Stimulated activated effector memory CD8-positive, alpha-beta T cell treated with anti-CD3 and anti-CD28 coated beads, Interleukin-12 subunit alpha, Interleukin-12 subunit beta, amount 100 ng/mL, for 72 hours (primary cell): ENCODE measurements at regions not wholly inside any gene's neighbourhood (a gene's known extent, or its start where the extent isn't known, plus 50 kb on each side); places are given as distances from the start of the nearest gene placed in this dataset.
A peak's percentile ranks its signal among the peaks of the same experiment; 100 is the strongest.

Experiments
- ATAC-seq: fragments of 150-1000 bp; cut with Tn5 transposase; 2 replicates; pipeline ENCODE4 v1.10.0; 2021
- DNase-seq, 2 donors: peaks; one replicate each; pipeline ENCODE4 v3.0.0; 2021 to 2022; ENCODE audit warnings: low spot score in 2 of 2
- H3K27ac Mint-ChIP-seq: one replicate; pipeline ENCODE4 v1.8.0; 2022; ENCODE audit warnings: mild to moderate bottlenecking, mixed read lengths
- H3K36me3 Mint-ChIP-seq: one replicate; pipeline ENCODE4 v1.8.0; 2022; ENCODE audit warnings: mild to moderate bottlenecking, mixed read lengths
- H3K4me1 Mint-ChIP-seq: one replicate; pipeline ENCODE4 v1.8.0; 2022; ENCODE audit warnings: mixed read lengths
- H3K4me3 Mint-ChIP-seq: one replicate; pipeline ENCODE4 v1.8.0; 2022; ENCODE audit warnings: mild to moderate bottlenecking, mixed read lengths
- H3K9me3 Mint-ChIP-seq: one replicate; pipeline ENCODE4 v1.8.0; 2022; ENCODE audit warnings: mixed read lengths

DNA sequence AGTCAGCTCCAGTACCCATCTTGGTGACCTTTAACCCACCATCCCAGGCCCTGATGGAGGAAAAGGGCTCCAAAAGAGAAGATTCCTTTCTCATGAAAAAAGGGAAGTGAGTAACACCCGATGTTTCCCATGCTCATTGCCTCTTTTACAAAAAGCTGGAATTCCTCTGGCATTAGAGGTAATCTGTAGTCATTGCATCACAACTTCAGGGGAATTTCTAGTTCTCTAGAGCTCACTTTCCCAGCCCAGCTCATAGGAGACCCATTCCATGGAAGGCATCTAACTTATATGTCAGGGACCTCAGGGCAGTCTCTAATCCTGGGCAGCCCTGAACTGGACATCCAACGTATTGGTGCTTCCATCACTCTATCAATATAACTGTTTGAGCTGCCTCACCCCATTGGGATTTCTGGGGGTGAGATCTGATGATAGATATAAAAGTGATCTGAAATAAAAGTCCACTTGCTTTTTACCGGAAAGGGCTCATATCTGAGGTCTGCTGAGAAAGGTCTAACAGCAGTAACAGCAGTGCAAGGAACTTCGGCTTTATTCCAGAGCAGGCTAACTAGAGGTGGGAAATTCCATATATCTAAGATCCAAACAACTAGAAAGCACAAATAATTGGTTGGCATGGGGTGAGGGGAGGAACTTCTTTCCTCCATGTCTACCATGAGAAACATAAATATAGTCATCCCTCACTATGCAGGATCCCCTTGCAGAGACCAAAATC is 106.1 kb downstream of the ETAA1 start:
- Mint-ChIP-seq H3K27ac (no peak overlapping the region), H3K4me3 (no peak overlapping the region)
- ATAC-seq, result peak; percentile 26

GRCh38 chr2:67510745-67511144 is 113.6 kb downstream of the ETAA1 start:
- Mint-ChIP-seq H3K9me3 (peaks cover 4% of the 10 kb centered on the region), H3K4me3 (no peak overlapping the region), H3K36me3 (no peaks in the 10 kb centered on the region), H3K4me1 (no peaks in the 10 kb centered on the region), H3K27ac (no peak overlapping the region)
- ATAC-seq, result no peak
- no peak for DNase-seq

More for the DNA sequence above, 106.1 kb downstream of the ETAA1 start:
- Mint-ChIP-seq H3K9me3 (peaks cover 4% of the 10 kb centered on the region), H3K36me3 (no peaks in the 10 kb centered on the region), H3K4me1 (no peaks in the 10 kb centered on the region)
- no peak for DNase-seq

DNA sequence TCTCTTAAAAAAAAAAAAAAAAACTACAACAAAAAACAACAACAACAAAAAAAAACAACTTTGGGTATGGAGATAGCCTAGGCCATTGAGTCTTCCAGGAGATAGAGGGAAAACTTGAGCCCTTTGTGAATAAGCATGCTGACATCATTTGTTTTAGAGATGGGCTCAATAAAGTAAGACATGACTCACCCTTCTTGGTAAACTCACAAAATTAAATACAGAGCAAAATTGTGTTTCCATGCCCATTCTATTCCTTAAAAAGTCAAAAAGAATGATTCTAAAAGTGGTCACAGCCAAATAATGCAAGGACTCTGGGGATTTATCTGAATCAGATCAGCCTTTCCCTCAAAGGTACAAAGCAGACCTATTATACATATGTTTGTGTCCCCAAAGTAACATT is 117.4 kb downstream of the ETAA1 start:
- Mint-ChIP-seq H3K4me3 (no peak overlapping the region), H3K27ac (no peak overlapping the region), H3K36me3 (no peaks in the 10 kb centered on the region), H3K4me1 (no peaks in the 10 kb centered on the region), H3K9me3 (no peaks in the 10 kb centered on the region)
- ATAC-seq, result no peak
- no peak for DNase-seq

- H3K4me3 Mint-ChIP-seq, result no peak overlapping the region
- ATAC-seq (no peak), DNase-seq (no peak)
- no peaks in the 10 kb centered on the region for H3K9me3 Mint-ChIP-seq
- H3K36me3 Mint-ChIP-seq, result no peaks in the 10 kb centered on the region
- H3K27ac Mint-ChIP-seq, result no peak overlapping the region
- H3K4me1 Mint-ChIP-seq, result no peaks in the 10 kb centered on the region
Measured at GRCh38 chr2:67515056-67515455, 117.9 kb downstream of the ETAA1 start.

- Mint-ChIP-seq H3K9me3 (no peaks in the 10 kb centered on the region), H3K4me3 (no peak overlapping the region), H3K27ac (no peak overlapping the region)
Measured at GRCh38 chr2:67515538-67515937, 118.4 kb downstream of the ETAA1 start.

GRCh38 chr2:67516362-67516761 is 119.2 kb downstream of the ETAA1 start:
- no peaks in the 10 kb centered on the region for H3K4me1 Mint-ChIP-seq
- no peak for ATAC-seq
- no peak overlapping the region for H3K27ac Mint-ChIP-seq
- no peaks in the 10 kb centered on the region for H3K36me3 Mint-ChIP-seq
- no peak overlapping the region for H3K4me3 Mint-ChIP-seq
- no peaks in the 10 kb centered on the region for H3K9me3 Mint-ChIP-seq
- DNase-seq, result no peak

More at GRCh38 chr2:67515538-67515937, 118.4 kb downstream of the ETAA1 start:
- ATAC-seq (no peak), DNase-seq (no peak)
- Mint-ChIP-seq H3K36me3 (no peaks in the 10 kb centered on the region), H3K4me1 (no peaks in the 10 kb centered on the region)

- Mint-ChIP-seq H3K4me1 (no peaks in the 10 kb centered on the region), H3K27ac (no peak overlapping the region), H3K36me3 (no peaks in the 10 kb centered on the region), H3K9me3 (no peaks in the 10 kb centered on the region), H3K4me3 (no peak overlapping the region)
- DNase-seq (no peak), ATAC-seq (no peak)
Measured at GRCh38 chr2:67516899-67517530, 119.9 kb downstream of the ETAA1 start.

- ATAC-seq (no peak), DNase-seq (no peak)
Measured at GRCh38 chr2:67522148-67522547, 125.0 kb downstream of the ETAA1 start.

GRCh38 chr2:67524213-67524612 is 127.1 kb downstream of the ETAA1 start:
- ATAC-seq, result no peak
- H3K27ac Mint-ChIP-seq, result no peak overlapping the region
- no peaks in the 10 kb centered on the region for H3K36me3 Mint-ChIP-seq
- H3K4me1 Mint-ChIP-seq, result no peaks in the 10 kb centered on the region
- DNase-seq, result no peak
- no peaks in the 10 kb centered on the region for H3K9me3 Mint-ChIP-seq
- H3K4me3 Mint-ChIP-seq, result no peak overlapping the region

More at GRCh38 chr2:67522148-67522547, 125.0 kb downstream of the ETAA1 start:
- H3K4me1 Mint-ChIP-seq, result no peaks in the 10 kb centered on the region
- H3K36me3 Mint-ChIP-seq, result no peaks in the 10 kb centered on the region
- no peak overlapping the region for H3K4me3 Mint-ChIP-seq
- no peaks in the 10 kb centered on the region for H3K9me3 Mint-ChIP-seq
- no peak overlapping the region for H3K27ac Mint-ChIP-seq

DNA sequence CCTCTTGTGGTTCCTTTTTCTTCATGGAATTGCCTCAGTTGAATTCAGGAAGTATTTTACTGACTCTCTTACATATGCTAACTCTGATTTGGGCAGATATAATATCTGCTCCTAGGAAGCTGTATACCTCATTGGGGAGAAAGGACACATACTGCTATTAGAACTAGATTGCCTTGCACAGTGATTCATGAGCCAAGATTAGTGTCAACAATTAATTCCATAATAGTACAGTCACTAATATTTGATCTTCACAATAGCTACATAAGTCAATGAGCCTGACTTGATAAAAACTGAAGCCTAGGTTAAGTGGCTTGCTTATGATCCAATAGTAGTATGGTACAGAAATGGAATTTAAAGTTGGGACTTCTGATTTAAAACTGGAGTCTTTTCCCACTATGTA is 127.6 kb downstream of the ETAA1 start:
- Mint-ChIP-seq H3K4me3 (no peak overlapping the region), H3K36me3 (no peaks in the 10 kb centered on the region), H3K27ac (no peak overlapping the region), H3K4me1 (no peaks in the 10 kb centered on the region), H3K9me3 (no peaks in the 10 kb centered on the region)
- no peak for ATAC-seq
- no peak for DNase-seq

GRCh38 chr2:67526283-67526682 is 129.2 kb downstream of the ETAA1 start:
- ATAC-seq, result no peak

GRCh38 chr2:67528320-67528719 is 131.2 kb downstream of the ETAA1 start:
- no peaks in the 10 kb centered on the region for H3K9me3 Mint-ChIP-seq
- H3K27ac Mint-ChIP-seq, result no peak overlapping the region
- no peaks in the 10 kb centered on the region for H3K36me3 Mint-ChIP-seq
- no peaks in the 10 kb centered on the region for H3K4me1 Mint-ChIP-seq
- ATAC-seq (no peak), DNase-seq (no peak)
- H3K4me3 Mint-ChIP-seq, result no peak overlapping the region

More at GRCh38 chr2:67526283-67526682, 129.2 kb downstream of the ETAA1 start:
- no peak for DNase-seq
- Mint-ChIP-seq H3K36me3 (no peaks in the 10 kb centered on the region), H3K9me3 (no peaks in the 10 kb centered on the region), H3K4me3 (no peak overlapping the region), H3K27ac (no peak overlapping the region), H3K4me1 (no peaks in the 10 kb centered on the region)

GRCh38 chr2:67532387-67532786 is 135.3 kb downstream of the ETAA1 start:
- Mint-ChIP-seq H3K27ac (no peak overlapping the region), H3K36me3 (no peaks in the 10 kb centered on the region), H3K4me1 (no peaks in the 10 kb centered on the region), H3K9me3 (peaks cover 3% of the 10 kb centered on the region), H3K4me3 (no peak overlapping the region)
- no peak for DNase-seq
- no peak for ATAC-seq

DNA sequence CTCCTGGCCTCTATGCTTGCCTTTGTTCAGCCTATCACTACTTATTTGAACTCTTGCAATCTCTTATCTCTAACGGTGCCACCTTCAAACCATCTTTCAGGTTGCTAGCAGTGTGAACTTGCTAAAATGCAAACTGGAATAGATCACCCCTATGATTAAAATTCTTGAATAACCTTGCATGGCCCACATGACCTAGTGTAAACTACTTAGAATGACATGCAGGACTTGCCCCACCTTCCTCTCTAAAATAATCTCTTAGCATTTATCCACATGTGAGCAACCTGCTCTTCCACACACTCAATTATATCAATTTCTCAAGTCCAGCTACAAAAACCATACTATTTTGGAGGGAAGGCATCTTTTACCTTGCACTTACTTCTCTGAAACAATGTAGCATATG is 137.6 kb downstream of the ETAA1 start:
- Mint-ChIP-seq H3K4me1 (no peaks in the 10 kb centered on the region), H3K27ac (no peak overlapping the region), H3K4me3 (no peak overlapping the region), H3K36me3 (no peaks in the 10 kb centered on the region), H3K9me3 (peaks cover 6% of the 10 kb centered on the region)
- DNase-seq (no peak), ATAC-seq (no peak)

DNA sequence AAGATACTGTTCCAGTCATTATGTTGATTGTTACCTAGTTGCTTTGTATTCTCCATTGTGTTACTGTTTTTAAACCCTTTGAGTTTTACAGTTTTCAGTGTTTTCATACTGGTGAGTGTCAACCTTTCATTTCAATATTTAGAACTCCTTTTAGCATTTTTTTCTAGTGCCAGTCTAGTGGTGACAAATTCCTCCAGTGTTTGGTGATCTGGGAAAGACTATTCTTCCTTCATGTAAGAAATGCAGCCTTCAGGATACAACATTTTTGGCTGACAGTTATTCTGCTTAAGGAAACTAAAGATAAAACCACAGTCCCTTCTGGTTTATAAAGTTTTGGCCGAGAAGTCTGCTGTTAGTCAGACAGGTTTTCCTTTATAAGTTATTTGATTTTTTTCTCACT is 143.8 kb downstream of the ETAA1 start:
- Mint-ChIP-seq H3K27ac (no peak overlapping the region), H3K4me3 (no peak overlapping the region), H3K9me3 (peaks cover 6% of the 10 kb centered on the region), H3K4me1 (no peaks in the 10 kb centered on the region), H3K36me3 (no peaks in the 10 kb centered on the region)
- ATAC-seq (no peak), DNase-seq (no peak)

GRCh38 chr2:67544286-67544685 is 147.2 kb downstream of the ETAA1 start:
- DNase-seq, result no peak
- Mint-ChIP-seq H3K4me3 (no peak overlapping the region), H3K9me3 (peaks cover 3% of the 10 kb centered on the region), H3K27ac (no peak overlapping the region), H3K36me3 (no peaks in the 10 kb centered on the region), H3K4me1 (no peaks in the 10 kb centered on the region)
- ATAC-seq, result no peak
